Mesodermal cell (in vitro differentiated cells): ENCODE measurements at regions not wholly inside any gene's neighbourhood (a gene's known extent, or its start where the extent isn't known, plus 50 kb on each side); places are given as distances from the start of the nearest gene placed in this dataset.

Source experiments
- H3K27ac ChIP-seq: 2 replicates; pipeline ENCODE4 v1.7.0; 2013; ENCODE audit warnings: mild to moderate bottlenecking, low read depth, low read length, moderate library complexity; ENCODE audit not compliant: severe bottlenecking
- H3K36me3 ChIP-seq: 2 replicates; pipeline ENCODE4 v1.7.1; 2013; ENCODE audit warnings: mild to moderate bottlenecking, low read length, moderate library complexity; ENCODE audit not compliant: control insufficient read depth, insufficient read depth
- H3K4me1 ChIP-seq: one replicate; pipeline ENCODE4 v1.7.1; 2013; ENCODE audit warnings: mild to moderate bottlenecking, low read length; ENCODE audit not compliant: insufficient read depth, control insufficient read depth, poor library complexity, severe bottlenecking
- H3K4me3 ChIP-seq: 2 replicates; pipeline ENCODE4 v1.7.0; 2013; ENCODE audit warnings: low read length, control low read depth, mild to moderate bottlenecking; ENCODE audit not compliant: insufficient read depth, poor library complexity, severe bottlenecking; ENCODE audit errors: extremely low read depth
- H3K9me3 ChIP-seq: 2 replicates; pipeline ENCODE4 v1.7.1; 2013; ENCODE audit warnings: mild to moderate bottlenecking, low read length, moderate library complexity; ENCODE audit not compliant: control insufficient read depth
- WGBS, 2 experiments: methylation state at CpG; one replicate each; pipeline ENCODE4 v1.1.5; 2013; ENCODE audit warnings: missing lambda C conversion rate in 2 of 2; ENCODE audit not compliant: insufficient coverage in 2 of 2; 5-methylcytosine and 5-hydroxymethylcytosine counted together

DNA sequence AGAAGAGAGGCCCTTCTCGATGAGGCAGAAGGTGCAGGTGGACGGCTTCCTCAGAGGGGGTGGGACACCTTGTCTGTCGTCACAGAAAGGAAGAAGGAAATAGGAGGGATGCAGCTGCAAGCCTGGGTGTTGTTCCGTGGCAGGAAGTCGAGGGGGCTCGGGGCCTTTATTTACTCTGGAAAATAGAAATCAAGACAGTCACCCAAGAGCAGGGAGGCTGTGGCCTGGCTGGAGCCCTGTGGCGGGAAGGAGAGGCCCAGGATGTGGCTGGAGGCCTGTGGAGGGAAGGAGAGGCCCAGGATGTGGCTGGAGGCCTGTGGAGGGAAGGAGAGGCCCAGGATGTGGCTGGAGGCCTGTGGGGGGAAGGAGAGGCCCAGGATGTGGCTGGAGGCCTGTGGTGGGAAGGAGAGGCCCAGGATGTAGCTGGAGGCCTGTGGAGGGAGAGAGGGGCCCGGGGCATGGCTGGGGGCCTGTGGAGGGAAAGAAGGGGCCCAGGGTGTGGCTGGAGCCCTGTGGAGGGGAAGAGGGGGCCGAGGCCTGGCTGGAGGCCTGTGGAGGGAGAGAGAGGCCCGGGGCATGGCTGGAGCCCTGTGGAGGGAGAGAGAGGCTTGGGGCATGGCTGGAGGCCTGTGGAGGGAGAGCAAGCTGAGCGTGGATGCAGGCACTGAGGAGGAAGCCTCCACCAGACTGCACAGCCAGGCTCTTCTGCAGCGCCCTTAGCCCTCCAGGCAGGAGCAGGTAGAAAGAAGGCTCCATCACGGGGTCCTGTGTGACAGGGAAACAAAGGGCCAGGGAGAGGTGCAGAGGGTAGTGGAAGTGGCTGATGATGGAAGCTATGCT is 97.3 kb upstream of the SFMBT2 start:
- Histone ChIP-seq H3K4me1 (no peaks in the 10 kb centered on the region), H3K36me3 (no peaks in the 10 kb centered on the region), H3K9me3 (no peaks in the 10 kb centered on the region), H3K4me3 (no peak overlapping the region), H3K27ac (no peak overlapping the region)
- WGBS, 2 experiments = 86 to 89% methylated on average over 11 to 13 of the region's 13 CpGs

DNA sequence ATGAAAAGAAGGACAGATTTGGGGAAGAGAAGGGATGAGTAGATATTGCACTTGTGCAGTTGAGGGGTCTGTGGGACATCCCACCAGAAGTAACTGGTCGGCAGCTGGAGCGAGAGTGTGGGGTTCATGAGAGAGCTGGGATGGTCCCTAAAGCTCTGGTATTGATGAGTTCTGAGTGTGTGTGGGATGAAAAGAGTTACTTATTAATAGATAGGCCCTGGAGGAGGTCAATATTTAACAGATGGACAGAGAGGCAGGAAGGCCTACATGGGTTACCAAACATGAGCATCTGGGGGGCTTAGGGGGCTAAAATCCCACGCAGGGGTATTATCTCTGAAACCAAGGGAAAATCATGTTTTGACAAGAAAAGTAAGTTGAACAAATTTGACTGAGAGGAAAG is 95.7 kb upstream of the SFMBT2 start:
- Histone ChIP-seq H3K27ac (no peak overlapping the region), H3K4me3 (no peak overlapping the region), H3K4me1 (no peaks in the 10 kb centered on the region), H3K9me3 (no peaks in the 10 kb centered on the region), H3K36me3 (no peaks in the 10 kb centered on the region)
- WGBS, 2 experiments = 93 to 94% methylated on average over 3 of the region's 3 CpGs

DNA sequence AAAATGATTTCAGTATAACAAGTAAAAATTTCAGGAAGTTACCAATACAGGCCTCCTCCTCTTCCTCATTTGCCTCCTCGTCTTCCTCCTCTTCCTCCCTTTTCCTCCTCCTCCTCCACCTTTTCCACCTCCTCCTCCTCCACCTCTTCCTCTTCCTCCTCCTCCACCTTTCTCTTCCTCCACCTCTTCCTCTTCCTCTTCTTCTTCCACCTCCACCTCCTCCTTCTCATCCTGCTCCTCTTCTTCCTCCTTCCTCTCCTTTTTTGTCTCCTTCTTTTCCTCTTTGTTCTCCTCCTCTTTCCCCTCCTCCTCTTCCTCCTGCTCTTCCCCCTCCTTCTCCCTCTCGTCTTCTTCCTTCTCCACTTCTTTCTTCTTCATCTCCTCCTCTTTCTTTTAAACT is 94.4 kb upstream of the SFMBT2 start:
- Histone ChIP-seq H3K4me1 (no peaks in the 10 kb centered on the region), H3K27ac (no peak overlapping the region), H3K9me3 (no peaks in the 10 kb centered on the region), H3K36me3 (no peaks in the 10 kb centered on the region), H3K4me3 (no peak overlapping the region)
- 80 to 89% methylated on average over 2 of the region's 2 CpGs for WGBS, 2 experiments

DNA sequence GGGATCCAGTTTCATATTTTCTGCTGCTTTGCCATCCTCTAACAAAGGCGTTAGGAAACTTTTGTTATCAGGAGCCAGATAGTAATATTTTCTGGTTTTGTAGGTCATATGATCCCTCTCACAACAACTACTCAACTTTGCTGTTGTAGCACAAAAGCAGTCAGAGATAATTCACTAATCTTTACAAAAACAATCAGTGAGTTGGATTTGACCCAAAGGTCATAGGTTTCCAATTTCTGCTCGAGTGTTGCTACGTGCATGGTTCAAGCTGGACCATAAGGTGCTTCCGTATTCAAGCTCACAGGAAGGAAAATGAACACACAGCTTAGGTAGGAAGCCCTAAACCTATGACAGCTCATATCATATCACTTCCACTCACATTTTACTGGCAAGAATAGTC is 92.4 kb upstream of the SFMBT2 start:
- Histone ChIP-seq H3K4me3 (no peak overlapping the region), H3K9me3 (no peaks in the 10 kb centered on the region), H3K4me1 (no peaks in the 10 kb centered on the region), H3K36me3 (no peaks in the 10 kb centered on the region), H3K27ac (no peak overlapping the region)
- WGBS, 2 experiments = 87 to 95% methylated on average over 2 to 3 of the region's 4 CpGs

DNA sequence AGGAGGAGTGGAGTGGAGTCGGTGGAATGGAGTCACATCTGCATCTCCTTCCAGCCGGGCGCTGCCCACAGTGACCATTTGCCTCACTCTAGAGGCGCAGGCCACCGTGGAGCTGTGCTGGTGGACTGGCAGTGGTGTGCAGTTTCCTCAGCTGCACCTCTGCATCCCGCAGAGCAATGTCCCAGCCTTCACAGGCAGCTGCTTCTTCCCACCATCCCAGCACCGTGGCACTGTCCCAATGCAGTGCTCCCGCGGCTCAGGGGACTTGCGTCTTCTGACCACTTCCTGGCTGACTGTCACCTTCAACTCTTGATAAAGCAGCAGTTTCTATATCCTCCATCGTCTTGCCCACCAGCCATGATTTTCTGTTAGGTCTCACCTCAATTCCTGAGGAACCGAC is 90.3 kb upstream of the SFMBT2 start:
- H3K27ac ChIP-seq = no peak overlapping the region
- H3K36me3 ChIP-seq = no peaks in the 10 kb centered on the region
- H3K9me3 ChIP-seq = no peaks in the 10 kb centered on the region
- no peaks in the 10 kb centered on the region for H3K4me1 ChIP-seq
- WGBS, 2 experiments = 86 to 96% methylated on average over 9 to 12 of the region's 12 CpGs
- no peak overlapping the region for H3K4me3 ChIP-seq

DNA sequence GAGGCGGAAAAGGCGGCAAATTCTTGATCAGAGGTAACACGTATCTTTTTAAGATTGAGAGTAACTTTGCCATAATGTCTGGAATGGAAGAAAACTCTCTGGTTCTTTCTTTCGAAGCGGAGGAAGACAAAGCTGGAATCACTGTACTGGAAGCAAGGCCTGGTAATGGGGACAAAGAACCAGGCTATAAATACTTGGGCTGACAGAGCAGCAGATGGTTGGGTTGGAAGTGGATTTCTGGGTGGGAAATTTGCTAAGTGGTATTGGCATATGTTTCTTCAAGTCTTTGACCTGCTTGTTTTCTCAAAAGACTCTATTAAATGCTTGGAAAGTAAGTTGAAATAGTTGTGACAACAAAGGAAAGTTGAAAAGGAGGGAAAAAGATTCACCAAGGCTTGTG is 87.3 kb upstream of the SFMBT2 start:
- WGBS, 2 experiments = 95 to 98% methylated on average over 5 of the region's 5 CpGs
- no peaks in the 10 kb centered on the region for H3K4me1 ChIP-seq
- H3K27ac ChIP-seq = no peak overlapping the region
- no peaks in the 10 kb centered on the region for H3K36me3 ChIP-seq
- no peak overlapping the region for H3K4me3 ChIP-seq
- no peaks in the 10 kb centered on the region for H3K9me3 ChIP-seq

DNA sequence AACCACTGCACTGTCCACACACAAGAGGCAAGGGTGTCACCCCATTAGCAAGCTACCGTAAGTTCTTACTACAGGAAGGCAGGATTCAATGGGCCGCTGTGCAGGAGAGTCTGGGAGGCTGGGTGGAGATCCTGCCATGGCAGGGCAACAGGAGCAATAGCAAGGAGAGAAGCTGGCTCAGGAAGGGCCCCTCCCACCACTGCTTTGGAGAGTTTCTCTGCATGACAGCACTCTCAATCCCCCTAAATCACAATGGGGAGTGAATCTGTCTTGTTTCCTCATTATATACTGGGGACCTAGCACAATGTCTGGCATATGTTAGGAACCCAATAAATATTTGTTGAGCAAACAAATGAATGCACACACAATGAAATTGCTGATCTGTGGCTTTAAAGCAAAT is 83.2 kb upstream of the SFMBT2 start:
- H3K36me3 ChIP-seq = no peaks in the 10 kb centered on the region
- no peak overlapping the region for H3K4me3 ChIP-seq
- H3K9me3 ChIP-seq = no peaks in the 10 kb centered on the region
- H3K4me1 ChIP-seq = no peaks in the 10 kb centered on the region
- WGBS, 2 experiments = 90% methylated on average over 2 of the region's 2 CpGs; no CpG with 5 or more reads in 1 of the 2 experiments
- H3K27ac ChIP-seq = no peak overlapping the region

DNA sequence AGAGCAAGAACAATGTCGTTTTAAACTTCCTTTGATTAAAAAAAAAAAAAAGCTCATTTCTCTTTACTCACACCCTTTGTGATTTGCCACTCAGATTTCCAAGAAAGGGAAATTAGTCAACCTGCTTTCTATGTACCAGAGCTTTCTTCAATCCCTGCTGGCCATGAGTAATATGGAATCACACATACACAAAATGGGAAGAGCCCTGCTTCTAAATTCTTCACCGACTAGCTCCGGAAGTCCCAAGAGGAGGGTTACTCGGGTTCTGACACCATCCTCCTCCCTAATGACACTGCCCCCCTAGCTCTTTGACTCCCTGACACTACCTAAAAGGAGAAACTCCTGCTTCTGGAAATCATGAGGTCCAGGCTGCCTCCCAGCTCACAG is 81.8 kb upstream of the SFMBT2 start:
- Histone ChIP-seq H3K4me3 (no peak overlapping the region), H3K36me3 (no peaks in the 10 kb centered on the region), H3K27ac (no peak overlapping the region), H3K4me1 (no peaks in the 10 kb centered on the region), H3K9me3 (no peaks in the 10 kb centered on the region)
- WGBS, 2 experiments = 76 to 91% methylated on average over 3 to 4 of the region's 4 CpGs

DNA sequence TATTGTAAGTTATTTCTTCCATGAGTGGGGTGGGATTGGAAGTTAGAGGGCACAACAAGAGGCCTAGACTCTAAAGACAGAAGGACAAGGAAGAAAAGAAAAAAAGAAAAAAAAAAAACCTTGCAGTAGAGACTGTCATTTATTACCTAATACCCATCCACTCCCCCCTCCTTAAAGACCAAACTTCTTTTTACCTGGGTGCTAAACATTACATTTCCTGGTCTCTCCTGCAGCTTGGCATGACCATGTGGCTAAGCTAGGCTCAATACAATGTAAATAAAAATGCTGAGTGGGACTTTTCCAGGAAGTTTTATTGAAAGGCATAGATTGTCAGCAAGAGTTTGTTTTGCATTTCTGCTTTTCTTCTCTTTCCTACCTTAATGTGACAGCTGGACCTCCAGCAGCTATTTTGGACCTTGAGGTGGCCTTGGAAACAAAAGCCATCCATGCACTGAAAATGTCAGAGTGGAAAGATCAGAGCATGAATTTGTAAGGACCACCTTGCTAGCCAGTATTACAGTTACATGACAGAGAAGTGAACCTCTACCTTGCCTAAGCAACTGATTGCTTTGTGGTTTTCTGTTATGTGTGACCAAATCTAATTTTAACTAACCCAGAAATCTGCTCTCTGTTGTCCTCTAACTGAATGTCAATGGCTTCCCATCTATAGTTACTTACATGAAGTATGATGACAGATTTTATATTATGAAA is 81.3 kb upstream of the SFMBT2 start:
- H3K27ac ChIP-seq = no peak overlapping the region
- H3K36me3 ChIP-seq = no peaks in the 10 kb centered on the region
- no peaks in the 10 kb centered on the region for H3K4me1 ChIP-seq
- H3K4me3 ChIP-seq = no peak overlapping the region
- no peaks in the 10 kb centered on the region for H3K9me3 ChIP-seq

DNA sequence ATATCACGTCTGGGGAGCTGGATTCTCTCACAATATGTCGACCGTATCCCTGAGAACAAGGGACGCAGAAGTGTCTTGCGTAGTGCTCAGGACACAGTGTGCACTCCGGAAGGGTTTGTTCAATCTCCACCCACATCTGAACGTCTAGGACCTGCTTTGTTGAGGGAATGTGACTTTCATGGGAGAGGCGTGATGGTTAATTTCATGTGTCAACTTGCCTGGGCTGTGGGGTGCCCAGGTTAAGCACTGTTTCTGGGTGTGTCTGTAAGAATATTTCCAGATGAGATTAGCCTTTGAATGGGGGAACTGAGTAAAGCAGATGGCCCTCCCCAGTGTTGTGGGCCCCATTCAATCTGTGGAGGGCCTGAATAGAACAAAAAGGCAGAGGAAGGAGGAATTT is 80.4 kb upstream of the SFMBT2 start:
- 93 to 95% methylated on average over 6 of the region's 8 CpGs for WGBS, 2 experiments
- Histone ChIP-seq H3K9me3 (no peaks in the 10 kb centered on the region), H3K4me3 (no peak overlapping the region), H3K36me3 (no peaks in the 10 kb centered on the region), H3K27ac (no peak overlapping the region), H3K4me1 (no peaks in the 10 kb centered on the region)

DNA sequence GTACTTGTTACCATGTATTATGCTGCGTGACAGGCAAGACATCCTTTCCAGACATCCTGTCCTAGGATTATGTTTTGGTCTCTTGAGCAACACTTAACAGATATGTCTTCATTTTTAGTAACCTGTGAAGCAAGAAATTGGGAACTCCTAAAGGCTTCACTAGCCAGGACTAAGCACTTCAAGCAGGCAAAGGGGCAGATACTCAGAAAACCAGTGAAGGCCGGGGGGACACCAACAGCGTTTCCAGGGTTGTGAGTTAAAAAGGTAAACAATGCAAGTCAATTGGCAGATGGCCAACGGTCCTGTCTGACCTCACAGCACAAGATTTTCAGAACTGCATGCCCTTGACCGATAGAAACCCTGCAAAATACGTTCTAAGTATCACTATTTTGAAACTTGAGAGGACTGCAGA is 77.6 kb upstream of the SFMBT2 start:
- Histone ChIP-seq H3K4me3 (no peak overlapping the region), H3K27ac (no peak overlapping the region), H3K36me3 (no peaks in the 10 kb centered on the region), H3K4me1 (no peaks in the 10 kb centered on the region), H3K9me3 (no peaks in the 10 kb centered on the region)
- 57 to 62% methylated on average over 4 to 5 of the region's 6 CpGs for WGBS, 2 experiments
